SK-N-SH treated with all-trans-retinoic acid at 6 μM for 48 hours (cell line): ENCODE measurements at regions not wholly inside any gene's neighbourhood (a gene's known extent, or its start where the extent isn't known, plus 50 kb on each side); places are given as distances from the start of the nearest gene placed in this dataset.

ENCODE experiments used
- ATAC-seq: fragments of 200-7000 bp; cut with Tn5 transposase; 3 replicates; pipeline ENCODE4 v1.9.1; 2020; ENCODE audit warnings: mild to moderate bottlenecking, moderate library complexity
- ARNTL ChIP-seq: fragments of 450-650 bp; formaldehyde crosslinking; IDR thresholded peaks from 2 replicates; pipeline ENCODE4 v1.5.0; 2020; ENCODE audit warnings: low read depth, mild to moderate bottlenecking, moderate library complexity, borderline replicate concordance
- BACH2 ChIP-seq: fragments of 250-450 bp; sonication (Bioruptor Pico); IDR thresholded peaks from 2 replicates; pipeline ENCODE4 v1.9.0; 2021; ENCODE audit warnings: mild to moderate bottlenecking, borderline replicate concordance
- CSDC2 ChIP-seq: fragments of 250-450 bp; sonication (Bioruptor Pico); IDR thresholded peaks from 2 replicates; pipeline ENCODE4 v1.5.0; 2020; ENCODE audit warnings: mild to moderate bottlenecking, moderate library complexity
- CSRNP3 ChIP-seq: fragments of 250-450 bp; sonication (Bioruptor Pico); IDR thresholded peaks from 2 replicates; pipeline ENCODE4 v1.5.1; 2021; ENCODE audit warnings: mild to moderate bottlenecking, moderate library complexity
- ESRRG ChIP-seq: fragments of 250-450 bp; sonication (Bioruptor Pico); IDR thresholded peaks from 2 replicates; pipeline ENCODE4 v1.6.1; 2021; ENCODE audit warnings: mild to moderate bottlenecking
- GLIS3 ChIP-seq: fragments of 250-450 bp; sonication (Bioruptor Pico); IDR thresholded peaks from 2 replicates; pipeline ENCODE4 v1.5.0; 2020; ENCODE audit warnings: mild to moderate bottlenecking, moderate library complexity
- ISL1 ChIP-seq: fragments of 250-450 bp; sonication (Bioruptor Pico); IDR thresholded peaks from 2 replicates; pipeline ENCODE4 v2.1.2; 2022; ENCODE audit warnings: mild to moderate bottlenecking, moderate library complexity
- OSR1 ChIP-seq: fragments of 250-450 bp; sonication (Bioruptor Pico); IDR thresholded peaks from 2 replicates; pipeline ENCODE4 v1.8.0; 2022; ENCODE audit warnings: moderate library complexity, mild to moderate bottlenecking, inconsistent platforms
- PATZ1 ChIP-seq: fragments of 250-450 bp; sonication (Bioruptor Pico); IDR thresholded peaks from 2 replicates; pipeline ENCODE4 v1.8.0; 2020; ENCODE audit warnings: mild to moderate bottlenecking, moderate library complexity, borderline replicate concordance
- POU6F1 ChIP-seq: fragments of 250-450 bp; sonication (Bioruptor Pico); IDR thresholded peaks from 2 replicates; pipeline ENCODE4 v1.8.0; 2021; ENCODE audit warnings: low read depth, mild to moderate bottlenecking, moderate library complexity, borderline replicate concordance
- PPARA ChIP-seq: fragments of 250-450 bp; sonication (Bioruptor Pico); IDR thresholded peaks from 2 replicates; pipeline ENCODE4 v1.5.0; 2020; ENCODE audit warnings: mild to moderate bottlenecking, borderline replicate concordance
- RARB ChIP-seq: fragments of 250-450 bp; sonication (Bioruptor Pico); IDR thresholded peaks from 2 replicates; pipeline ENCODE4 v1.8.0; 2021; ENCODE audit warnings: mild to moderate bottlenecking, moderate library complexity
- SNAI2 ChIP-seq: fragments of 250-450 bp; sonication (Bioruptor Pico); IDR thresholded peaks from 2 replicates; pipeline ENCODE4 v1.5.0; 2020; ENCODE audit warnings: mild to moderate bottlenecking, moderate library complexity
- TCF4 ChIP-seq: fragments of 250-450 bp; sonication (Bioruptor Pico); IDR thresholded peaks from 2 replicates; pipeline ENCODE4 v1.8.0; 2021; ENCODE audit warnings: mild to moderate bottlenecking, moderate library complexity, borderline replicate concordance
- TOX ChIP-seq: fragments of 250-450 bp; sonication (Bioruptor Pico); IDR thresholded peaks from 2 replicates; pipeline ENCODE4 v1.8.0; 2021; ENCODE audit warnings: mild to moderate bottlenecking, moderate library complexity, borderline replicate concordance
- TSHZ2 ChIP-seq: fragments of 250-450 bp; sonication (Bioruptor Pico); IDR thresholded peaks from 2 replicates; pipeline ENCODE4 v1.5.0; 2020; ENCODE audit warnings: mild to moderate bottlenecking, moderate library complexity
- ZC3H10 ChIP-seq: fragments of 250-450 bp; sonication (Bioruptor Pico); IDR thresholded peaks from 2 replicates; pipeline ENCODE4 v1.5.1; 2021; ENCODE audit warnings: mild to moderate bottlenecking, moderate library complexity
- ZFP30 ChIP-seq: fragments of 450-650 bp; formaldehyde crosslinking; IDR thresholded peaks from 2 replicates; pipeline ENCODE4 v1.5.0; 2022; ENCODE audit warnings: mild to moderate bottlenecking, moderate library complexity
- ZNF70 ChIP-seq: fragments of 450-650 bp; formaldehyde crosslinking; IDR thresholded peaks from 2 replicates; pipeline ENCODE4 v1.5.0; 2020; ENCODE audit warnings: mild to moderate bottlenecking, moderate library complexity
- ZNF8 ChIP-seq: fragments of 450-650 bp; formaldehyde crosslinking; IDR thresholded peaks from 2 replicates; pipeline ENCODE4 v1.5.0; 2020; ENCODE audit warnings: mild to moderate bottlenecking, moderate library complexity

GRCh38 chr4:135508006-135508714 lies 1306.6 kb upstream of the PABPC4L start:
- ATAC-seq: peak; percentile 40; the same call in 2 of the 3 replicates
- TF ChIP-seq TSHZ2 (CRISPR knock-in tag) (no peak), ZNF70 (CRISPR knock-in tag) (no peak), PATZ1 (CRISPR knock-in tag) (no peak), CSRNP3 (CRISPR knock-in tag) (no peak), ESRRG (CRISPR knock-in tag) (no peak), BACH2 (CRISPR knock-in tag) (no peak), PPARA (CRISPR knock-in tag) (no peak), ZFP30 (no peak), OSR1 (CRISPR knock-in tag) (no peak), ISL1 (no peak), TCF4 (CRISPR knock-in tag) (no peak), RARB (CRISPR knock-in tag) (no peak)

- no peak for ATAC-seq
- TF ChIP-seq OSR1 (CRISPR knock-in tag) (no peak), TOX (CRISPR knock-in tag) (no peak), SNAI2 (CRISPR knock-in tag) (no peak), PPARA (CRISPR knock-in tag) (no peak), ZNF70 (CRISPR knock-in tag) (no peak), ESRRG (CRISPR knock-in tag) (no peak), ZC3H10 (no peak), ARNTL (CRISPR knock-in tag) (no peak), ZFP30 (no peak), TSHZ2 (CRISPR knock-in tag) (no peak), PATZ1 (CRISPR knock-in tag) (no peak), GLIS3 (CRISPR knock-in tag) (no peak), ZNF8 (CRISPR knock-in tag) (no peak), CSDC2 (CRISPR knock-in tag) (no peak), POU6F1 (CRISPR knock-in tag) (no peak)
- TF ChIP-seq, all 23 proteins: peak for 0
Measured at GRCh38 chr4:135497563-135498152, 1296.1 kb upstream of the PABPC4L start.
